ENCODE measurements at regions not wholly inside any gene's neighbourhood (a gene's known extent, or its start where the extent isn't known, plus 50 kb on each side); places are given as distances from the start of the nearest gene placed in this dataset.

DNA sequence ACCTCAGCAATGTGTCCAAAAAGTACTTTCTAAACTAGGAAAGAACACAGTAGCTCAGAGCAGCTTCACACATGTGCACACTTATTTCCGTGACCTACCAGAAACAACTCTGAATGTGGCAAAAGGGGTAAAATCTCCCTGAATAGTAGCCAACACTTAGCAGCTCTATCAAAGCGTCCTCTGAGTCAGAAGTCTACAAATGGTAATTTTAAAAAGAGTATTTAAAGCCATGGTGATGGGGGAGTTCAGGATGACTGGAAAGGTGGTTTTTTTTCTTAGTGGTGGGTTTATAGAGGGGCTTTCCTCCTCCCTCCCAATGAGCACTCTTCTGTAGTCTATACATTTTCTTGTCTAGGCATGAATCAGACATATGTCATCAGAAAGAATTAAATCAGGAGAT is 223.8 kb upstream of the PRICKLE2 start:
- no peak overlapping the region for H3K4me3 ChIP-seq (replicated peaks in 1 of 2; ENCODE audit: low read depth in 2 of 2, low read length in 2 of 2)
- DNase-seq (ENCODE audit: low read depth in 2 of 2): no peak
- TF ChIP-seq, protein P1, sequence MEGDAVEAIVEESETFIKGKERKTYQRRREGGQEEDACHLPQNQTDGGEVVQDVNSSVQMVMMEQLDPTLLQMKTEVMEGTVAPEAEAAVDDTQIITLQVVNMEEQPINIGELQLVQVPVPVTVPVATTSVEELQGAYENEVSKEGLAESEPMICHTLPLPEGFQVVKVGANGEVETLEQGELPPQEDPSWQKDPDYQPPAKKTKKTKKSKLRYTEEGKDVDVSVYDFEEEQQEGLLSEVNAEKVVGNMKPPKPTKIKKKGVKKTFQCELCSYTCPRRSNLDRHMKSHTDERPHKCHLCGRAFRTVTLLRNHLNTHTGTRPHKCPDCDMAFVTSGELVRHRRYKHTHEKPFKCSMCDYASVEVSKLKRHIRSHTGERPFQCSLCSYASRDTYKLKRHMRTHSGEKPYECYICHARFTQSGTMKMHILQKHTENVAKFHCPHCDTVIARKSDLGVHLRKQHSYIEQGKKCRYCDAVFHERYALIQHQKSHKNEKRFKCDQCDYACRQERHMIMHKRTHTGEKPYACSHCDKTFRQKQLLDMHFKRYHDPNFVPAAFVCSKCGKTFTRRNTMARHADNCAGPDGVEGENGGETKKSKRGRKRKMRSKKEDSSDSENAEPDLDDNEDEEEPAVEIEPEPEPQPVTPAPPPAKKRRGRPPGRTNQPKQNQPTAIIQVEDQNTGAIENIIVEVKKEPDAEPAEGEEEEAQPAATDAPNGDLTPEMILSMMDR (IDR thresholded peaks at IDR 0.05; ENCODE audit: low read depth, low read length): no peak

DNA sequence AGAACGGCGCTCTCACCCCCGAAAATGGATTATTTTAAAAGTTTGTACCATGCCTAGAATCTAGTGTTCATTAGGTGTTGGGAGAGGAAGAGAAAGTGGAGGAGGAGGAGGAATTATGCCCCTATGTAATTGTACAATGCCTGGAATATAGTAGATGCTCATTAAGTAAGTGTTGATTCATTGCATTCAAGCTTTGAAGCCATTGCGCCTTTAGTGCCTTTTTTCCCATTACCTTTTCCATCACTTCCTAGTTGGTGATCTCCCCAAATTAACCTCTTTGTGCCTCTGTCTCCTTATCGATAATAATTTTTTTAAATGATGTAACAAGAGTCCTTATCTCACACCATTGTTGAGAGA is 220.7 kb upstream of the PRICKLE2 start:
- H3K4me3 ChIP-seq (replicated peaks in 1 of 2; ENCODE audit: low read depth in 2 of 2, low read length in 2 of 2): no peak overlapping the region
- DNase-seq (ENCODE audit: low read depth in 2 of 2): no peak
- TF ChIP-seq, protein P1 (IDR thresholded peaks at IDR 0.05; ENCODE audit: low read depth, low read length): no peak

DNA sequence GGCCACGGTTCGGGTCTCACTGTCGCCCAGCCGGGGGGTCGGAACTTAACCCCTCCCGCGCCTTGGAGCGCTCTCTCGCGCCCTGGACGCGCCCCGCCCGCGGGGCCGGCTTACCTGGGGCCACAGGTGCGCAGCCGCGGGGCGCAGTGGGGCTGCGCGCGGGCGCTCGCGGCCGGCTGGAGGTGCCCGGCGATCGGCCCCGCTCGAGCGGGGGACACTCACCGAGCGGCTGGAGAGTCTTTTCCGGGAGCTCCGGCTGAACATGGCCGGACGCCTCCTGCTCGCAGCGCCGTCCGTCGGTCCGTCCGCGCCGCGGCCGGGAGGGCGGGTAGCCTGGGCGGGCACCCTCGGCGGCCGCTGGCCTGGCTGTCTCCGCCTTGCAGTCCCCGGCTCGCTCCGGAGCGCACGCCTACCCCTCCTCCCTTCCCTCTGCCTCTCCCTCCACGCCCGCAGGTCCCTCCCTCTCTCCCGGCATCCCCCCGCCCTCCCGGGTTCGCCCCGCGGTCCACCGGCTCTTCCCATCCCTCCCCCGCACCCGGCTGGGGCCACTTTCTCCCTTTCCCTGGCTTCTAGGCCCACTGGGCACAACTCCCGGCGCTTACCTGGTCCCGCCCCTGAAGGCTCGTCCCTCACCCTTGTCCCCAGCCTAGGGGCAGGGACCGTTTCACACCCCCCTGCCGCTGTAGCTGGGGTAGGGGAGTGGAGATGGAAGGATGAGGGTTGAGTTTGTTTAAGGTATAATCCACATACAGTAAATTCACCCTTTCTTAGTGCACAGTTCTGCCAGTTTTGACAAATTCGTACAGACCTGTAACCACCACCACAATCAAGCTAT is 220.1 kb upstream of the PRICKLE2 start:
- H3K4me3 ChIP-seq (replicated peaks in 1 of 2; ENCODE audit: low read depth in 2 of 2, low read length in 2 of 2): peak overlapping the region; percentile 47 to 54

DNA sequence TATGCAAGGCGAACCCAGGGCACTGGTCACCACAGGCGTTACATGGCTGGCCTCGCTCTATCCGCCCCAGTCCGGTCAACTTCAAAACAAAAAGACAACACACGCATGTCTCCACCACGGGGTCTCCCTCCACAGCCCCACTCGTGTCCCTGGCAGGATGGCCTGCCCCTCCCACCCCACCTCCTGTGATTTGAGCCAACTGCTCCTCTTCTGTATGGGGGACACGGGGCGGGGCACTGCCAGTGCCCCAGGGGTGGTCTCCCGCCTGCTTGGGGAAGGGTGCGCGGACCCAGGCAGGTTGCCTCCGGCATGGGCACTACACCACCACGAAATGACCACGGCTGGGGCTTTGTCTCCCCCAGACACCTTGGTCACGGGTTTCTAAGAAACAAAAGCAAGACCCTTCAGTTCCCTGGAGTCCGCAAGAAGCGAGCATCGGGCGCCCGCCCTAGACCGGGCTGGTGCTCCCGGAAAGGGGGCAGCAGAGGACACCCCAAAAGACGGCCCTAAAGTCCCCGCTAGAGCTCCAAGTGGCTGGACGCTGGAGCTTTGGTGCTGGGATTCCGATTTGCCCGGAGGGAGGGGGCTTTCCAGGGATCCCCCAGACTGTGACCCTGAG is 219.3 kb upstream of the PRICKLE2 start:
- H3K4me3 ChIP-seq (replicated peaks in 1 of 2; ENCODE audit: low read depth in 2 of 2, low read length in 2 of 2): peak overlapping the region; percentile 47 to 54
- no peak for DNase-seq (ENCODE audit: low read depth in 2 of 2)
- TF ChIP-seq, protein P1 (IDR thresholded peaks at IDR 0.05; ENCODE audit: low read depth, low read length): no peak

More for the DNA sequence above, 220.1 kb upstream of the PRICKLE2 start:
- DNase-seq (ENCODE audit: low read depth in 2 of 2): peak in 1 of 2 donors; percentile 55
- TF ChIP-seq, protein P1 (IDR thresholded peaks at IDR 0.05; ENCODE audit: low read depth, low read length): no peak

DNA sequence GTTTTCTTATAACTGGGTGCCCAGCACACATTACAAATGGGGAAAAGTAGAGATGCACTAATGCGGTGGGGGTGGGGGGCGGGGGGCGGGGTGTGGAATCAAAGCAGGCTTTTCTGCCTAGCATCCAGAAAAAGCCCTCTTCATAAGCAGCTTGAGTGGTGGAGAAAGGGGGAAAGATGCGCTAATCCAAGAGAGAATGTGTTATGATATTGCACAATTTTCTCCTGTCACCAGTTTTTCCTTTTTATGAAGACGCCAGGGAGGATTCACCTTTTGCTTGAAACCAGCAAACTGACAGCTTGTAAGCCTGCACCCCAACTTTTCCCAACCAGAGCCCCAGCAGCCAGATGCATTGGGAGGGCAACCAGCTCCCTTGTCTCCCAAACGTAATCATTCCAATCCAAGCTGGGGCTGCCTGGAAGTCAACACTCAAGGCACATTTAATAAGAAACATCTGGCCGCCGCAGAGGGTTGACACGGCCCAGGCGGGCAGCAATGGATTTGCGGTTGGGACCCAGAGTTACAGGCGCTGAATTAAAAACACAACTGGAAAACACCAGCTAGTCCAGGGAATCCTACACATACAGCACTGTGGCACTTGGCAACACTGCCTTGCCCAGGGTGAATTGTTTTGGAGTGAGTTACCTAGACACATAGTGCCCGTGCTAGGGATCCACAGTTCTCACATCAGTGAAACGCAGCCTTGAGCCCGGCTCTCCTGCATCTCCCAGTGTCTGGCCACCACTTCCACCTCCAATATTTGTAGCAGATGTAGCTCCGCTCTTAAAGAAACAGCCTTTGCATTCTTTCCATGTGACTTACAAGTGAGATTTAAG is 218.5 kb upstream of the PRICKLE2 start:
- TF ChIP-seq, protein P1 (IDR thresholded peaks at IDR 0.05; ENCODE audit: low read depth, low read length): no peak
- peak; percentile 18 to 75 for DNase-seq (ENCODE audit: low read depth in 2 of 2)
- H3K4me3 ChIP-seq (replicated peaks in 1 of 2; ENCODE audit: low read depth in 2 of 2, low read length in 2 of 2): no peak overlapping the region

DNA sequence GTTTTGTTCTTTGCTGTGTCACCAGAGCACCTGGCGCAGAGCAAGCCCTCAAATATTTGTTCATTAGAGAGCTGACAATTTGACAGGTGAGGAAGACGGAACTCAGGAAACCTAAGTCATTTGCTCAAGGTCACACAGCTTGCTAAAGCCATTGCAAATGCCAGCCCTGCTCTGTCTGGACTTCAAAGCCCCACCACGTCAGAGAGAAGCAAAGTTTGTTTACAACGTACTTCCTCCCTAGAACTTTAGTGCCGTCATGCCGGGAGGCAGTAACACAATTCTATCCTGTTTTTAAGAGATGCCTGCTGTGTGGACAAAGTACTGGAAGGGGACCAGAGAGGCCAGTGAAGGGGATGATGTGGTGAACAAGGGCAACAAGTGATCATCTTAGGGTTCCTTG is 216.6 kb upstream of the PRICKLE2 start:
- H3K4me3 ChIP-seq (replicated peaks in 1 of 2; ENCODE audit: low read depth in 2 of 2, low read length in 2 of 2): no peak overlapping the region
- TF ChIP-seq, protein P1 (IDR thresholded peaks at IDR 0.05; ENCODE audit: low read depth, low read length): no peak
- no peak for DNase-seq (ENCODE audit: low read depth in 2 of 2)
